Caco-2 (cell line): ENCODE measurements at regions not wholly inside any gene's neighbourhood (a gene's known extent, or its start where the extent isn't known, plus 50 kb on each side); places are given as distances from the start of the nearest gene placed in this dataset.

Experiments used
- BruUV-seq: library from RNA; stranded (reverse); fragments of 400-500 nt; replicated peaks from 2 replicates; lab custom pipeline; 2021; lab: Mats Ljungman, UMichigan
- CTCF ChIA-PET: fragments of 300-600 bp; sonication (Branson Sonifier 250); formaldehyde crosslinking; loops from one replicate; lab custom pipeline; 2022; ENCODE audit warnings: antibody characterized with exemption; lab: Charles Lee
- POLR2A ChIA-PET: fragments of 300-600 bp; sonication (Branson Sonifier 250); formaldehyde crosslinking; loops from one replicate; lab custom pipeline; 2022; ENCODE audit warnings: antibody characterized with exemption; lab: Charles Lee
- DNase-seq, 2 experiments: peaks; one replicate each; pipeline versions ENCODE4 v3.0.0 to v3.0.0-alpha.2; 2020 to 2022
- H3K27me3 ChIP-seq: replicated peaks from 2 replicates; pipeline ENCODE4 v1.6.0; 2011; ENCODE audit warnings: low read length; ENCODE audit not compliant: control insufficient read depth, insufficient read depth
- H3K36me3 ChIP-seq: 2 replicates; pipeline ENCODE4 v1.5.1; 2011; ENCODE audit warnings: low read length; ENCODE audit not compliant: control insufficient read depth, insufficient read depth
- H3K4me1 ChIP-seq: fragments of 250-450 bp; sonication (Bioruptor Pico); 2 replicates; pipeline ENCODE4 v1.5.1; 2020; ENCODE audit warnings: mild to moderate bottlenecking
- H3K4me3 ChIP-seq: 2 replicates; pipeline ENCODE4 v1.5.1; 2011; ENCODE audit warnings: low read depth, mild to moderate bottlenecking, control low read depth, low read length
- H3K9me3 ChIP-seq: fragments of 250-450 bp; sonication (Bioruptor Pico); 2 replicates; pipeline ENCODE4 v1.5.1; 2020; ENCODE audit warnings: mild to moderate bottlenecking, moderate library complexity
- H3K27ac Mint-ChIP-seq: one replicate; pipeline ENCODE4 v1.8.0; 2022; ENCODE audit warnings: mixed read lengths; ENCODE audit not compliant: unreplicated experiment
- H3K27me3 Mint-ChIP-seq: one replicate; pipeline ENCODE4 v1.8.0; 2022; ENCODE audit warnings: mixed read lengths; ENCODE audit not compliant: insufficient read depth, unreplicated experiment
- H3K36me3 Mint-ChIP-seq: one replicate; pipeline ENCODE4 v1.8.0; 2022; ENCODE audit warnings: mild to moderate bottlenecking, mixed read lengths; ENCODE audit not compliant: insufficient read depth, unreplicated experiment
- H3K4me1 Mint-ChIP-seq: one replicate; pipeline ENCODE4 v1.8.0; 2022; ENCODE audit warnings: low read depth, mixed read lengths; ENCODE audit not compliant: unreplicated experiment
- H3K4me3 Mint-ChIP-seq: one replicate; pipeline ENCODE4 v1.8.0; 2022; ENCODE audit warnings: mild to moderate bottlenecking, moderate library complexity, mixed read lengths; ENCODE audit not compliant: unreplicated experiment
- H3K9me3 Mint-ChIP-seq: one replicate; pipeline ENCODE4 v1.8.0; 2022; ENCODE audit warnings: mixed read lengths; ENCODE audit not compliant: unreplicated experiment
- intact Hi-C: fragments of 100-400 bp; cut with micrococcal nuclease; formaldehyde crosslinking; loops from one replicate; pipeline ENCODE4 v1.10.0; 2022; ENCODE audit not compliant: unreplicated experiment
- TF ChIP-seq, protein P1 (sequence below), 2 experiments: fragments of 200-600 bp in 1 of 2; IDR thresholded peaks; 1 replicate in 1 of 2; 2 replicates in 1 of 2; pipeline versions ENCODE4 v1.5.1 to v1.8.0; 2011 to 2022; ENCODE audit warnings: antibody characterized with exemption in 1 of 2, control low read depth in 1 of 2, inconsistent platforms in 1 of 2, low read depth in 1 of 2, low read length in 1 of 2, mild to moderate bottlenecking in 1 of 2, moderate library complexity in 1 of 2; ENCODE audit not compliant: insufficient read depth in 1 of 2, severe bottlenecking in 1 of 2, unreplicated experiment in 1 of 2

DNA sequence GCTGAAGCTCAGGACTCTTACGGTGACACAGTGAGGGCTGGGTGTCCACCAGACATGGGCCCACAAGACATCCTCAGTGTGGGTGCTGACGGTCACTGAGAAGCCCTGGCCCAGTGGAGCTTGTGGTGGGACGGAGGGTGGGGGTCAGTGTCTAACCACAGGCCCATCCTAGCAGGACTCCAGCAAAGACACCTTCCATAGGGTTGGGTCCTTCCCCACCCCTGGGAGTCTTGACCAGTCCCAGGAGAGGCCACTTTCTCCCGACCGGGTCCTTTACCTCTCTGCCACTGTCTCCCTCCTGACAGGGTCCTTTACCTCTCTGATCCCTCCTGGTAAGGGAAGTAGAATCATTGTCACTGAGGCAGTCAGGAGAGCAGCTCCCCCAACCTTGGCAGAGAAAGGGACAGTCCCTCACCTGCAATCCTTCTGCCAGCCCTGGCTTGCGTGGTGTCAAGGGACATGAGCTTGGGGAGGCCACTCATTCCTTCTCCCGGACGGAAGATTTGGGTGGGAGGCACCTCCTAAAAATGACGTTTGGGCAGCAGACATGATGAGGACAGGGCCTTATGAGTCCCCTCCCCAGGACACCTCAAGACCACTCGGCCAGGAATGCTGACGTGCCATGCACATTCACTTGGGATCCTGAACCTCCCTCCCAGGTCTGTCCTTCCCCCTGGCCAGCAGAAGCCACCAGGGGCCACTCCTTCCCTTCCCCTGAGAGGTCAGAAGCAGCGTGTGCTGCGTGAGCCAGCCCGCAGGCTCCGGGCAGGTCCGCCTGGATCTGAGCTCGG lies 91.5 kb upstream of the FGF3 start:
- H3K9me3 ChIP-seq: no peaks in the 10 kb centered on the region
- TF ChIP-seq, protein P1, sequence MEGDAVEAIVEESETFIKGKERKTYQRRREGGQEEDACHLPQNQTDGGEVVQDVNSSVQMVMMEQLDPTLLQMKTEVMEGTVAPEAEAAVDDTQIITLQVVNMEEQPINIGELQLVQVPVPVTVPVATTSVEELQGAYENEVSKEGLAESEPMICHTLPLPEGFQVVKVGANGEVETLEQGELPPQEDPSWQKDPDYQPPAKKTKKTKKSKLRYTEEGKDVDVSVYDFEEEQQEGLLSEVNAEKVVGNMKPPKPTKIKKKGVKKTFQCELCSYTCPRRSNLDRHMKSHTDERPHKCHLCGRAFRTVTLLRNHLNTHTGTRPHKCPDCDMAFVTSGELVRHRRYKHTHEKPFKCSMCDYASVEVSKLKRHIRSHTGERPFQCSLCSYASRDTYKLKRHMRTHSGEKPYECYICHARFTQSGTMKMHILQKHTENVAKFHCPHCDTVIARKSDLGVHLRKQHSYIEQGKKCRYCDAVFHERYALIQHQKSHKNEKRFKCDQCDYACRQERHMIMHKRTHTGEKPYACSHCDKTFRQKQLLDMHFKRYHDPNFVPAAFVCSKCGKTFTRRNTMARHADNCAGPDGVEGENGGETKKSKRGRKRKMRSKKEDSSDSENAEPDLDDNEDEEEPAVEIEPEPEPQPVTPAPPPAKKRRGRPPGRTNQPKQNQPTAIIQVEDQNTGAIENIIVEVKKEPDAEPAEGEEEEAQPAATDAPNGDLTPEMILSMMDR (IDR thresholded peaks at IDR 0.05; ENCODE audit: insufficient read depth in 1 of 2, low read depth in 1 of 2, low read length in 1 of 2, severe bottlenecking in 1 of 2, unreplicated experiment in 1 of 2): peak in 1 of 2 experiments; percentile 8
- BruUV-seq: no TSS peak
- no peak overlapping the region for H3K4me3 ChIP-seq
- Mint-ChIP-seq H3K9me3 (no peaks in the 10 kb centered on the region), H3K4me3 (no peak overlapping the region), H3K36me3 (no peaks in the 10 kb centered on the region), H3K4me1 (peaks cover 18% of the 10 kb centered on the region), H3K27ac (no peak overlapping the region), H3K27me3 (no peaks in the 10 kb centered on the region)
- POLR2A ChIA-PET: no interaction called here
- H3K36me3 ChIP-seq: no peaks in the 10 kb centered on the region
- peaks cover 26% of the 10 kb centered on the region for H3K4me1 ChIP-seq
- intact Hi-C loops: loop anchor here (1.0 kb wide), 1 partner anchor 286 kb away; no protein-coding TSS in a partner anchor
- DNase-seq: peak in 1 of 2 experiments; percentile 41
- H3K27me3 ChIP-seq: no peaks in the 10 kb centered on the region
- CTCF ChIA-PET: interaction anchor here (0.5 to 3.8 kb wide), 11 partner anchors 11 to 1004 kb away, joined by 3 to 23 read pairs (median 4); no protein-coding TSS in a partner anchor

DNA sequence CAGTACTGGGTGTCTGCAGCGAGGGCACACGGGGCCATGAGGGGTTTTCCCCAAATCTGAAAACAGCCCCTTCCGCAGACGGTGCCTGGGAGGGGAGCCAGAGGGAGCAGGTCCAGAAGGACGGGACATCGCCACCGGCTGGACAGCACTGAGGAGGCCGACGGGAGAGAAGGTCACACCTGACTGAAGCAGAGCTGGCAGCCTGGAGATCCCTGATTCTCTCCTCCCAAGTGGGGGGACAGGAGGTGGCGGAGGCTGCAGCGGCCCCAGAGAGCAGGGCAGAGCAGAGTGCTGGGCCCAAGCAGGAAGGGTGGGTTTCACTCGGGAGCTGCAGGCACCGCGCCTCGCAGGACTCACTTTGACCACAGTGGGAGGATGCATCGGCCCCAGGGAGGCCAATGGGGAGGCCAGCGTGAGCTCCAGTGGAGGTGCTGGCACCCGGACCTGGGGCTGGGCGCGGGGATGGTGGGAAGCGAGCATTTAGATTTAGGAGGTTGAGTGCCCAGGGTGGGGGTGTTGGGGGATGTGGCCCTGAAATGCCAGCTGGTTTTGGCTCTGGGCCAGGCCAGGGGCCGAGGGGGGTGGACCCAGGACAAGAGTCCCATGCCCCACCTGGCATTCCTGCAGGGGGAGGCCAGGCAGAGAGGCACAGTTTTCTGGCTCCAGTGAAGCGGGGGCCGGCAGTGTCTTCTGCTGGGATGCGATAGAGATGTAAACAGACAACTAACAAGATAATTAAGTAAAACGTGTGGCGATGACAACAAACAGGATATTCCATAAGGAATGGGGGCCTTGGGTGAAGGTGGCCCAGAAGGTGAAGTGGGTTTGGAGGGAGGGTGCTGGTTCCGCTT lies 92.3 kb upstream of the FGF3 start:
- Mint-ChIP-seq H3K27me3 (no peaks in the 10 kb centered on the region), H3K27ac (no peak overlapping the region), H3K9me3 (no peaks in the 10 kb centered on the region), H3K4me3 (no peak overlapping the region), H3K4me1 (peaks cover 10% of the 10 kb centered on the region), H3K36me3 (no peaks in the 10 kb centered on the region)
- no peaks in the 10 kb centered on the region for H3K36me3 ChIP-seq
- TF ChIP-seq, protein P1 (IDR thresholded peaks at IDR 0.05; ENCODE audit: insufficient read depth in 1 of 2, low read depth in 1 of 2, low read length in 1 of 2, severe bottlenecking in 1 of 2, unreplicated experiment in 1 of 2): no peak
- ChIA-PET POLR2A (no interaction called here), CTCF (interaction anchor here (0.5 to 3.8 kb wide), 8 partner anchors 10 to 284 kb away, joined by 3 to 23 read pairs (median 4); no protein-coding TSS in a partner anchor)
- no peaks in the 10 kb centered on the region for H3K9me3 ChIP-seq
- H3K4me1 ChIP-seq: peaks cover 19% of the 10 kb centered on the region
- DNase-seq: peak in 1 of 2 experiments; percentile 42
- no peaks in the 10 kb centered on the region for H3K27me3 ChIP-seq
- intact Hi-C loops: no loop called here
- no TSS peak for BruUV-seq
- H3K4me3 ChIP-seq: no peak overlapping the region
